Astrocyte (in vitro differentiated cells and primary cell): ENCODE measurements at regions not wholly inside any gene's neighbourhood (a gene's known extent, or its start where the extent isn't known, plus 50 kb on each side); places are given as distances from the start of the nearest gene placed in this dataset.

Experiments used
- CTCF ChIP-seq: IDR thresholded peaks from 2 replicates; pipeline ENCODE4 v1.5.1; 2011; ENCODE audit warnings: low read depth, mild to moderate bottlenecking, inconsistent platforms, low read length, moderate library complexity; ENCODE audit not compliant: insufficient read depth
- EZH2 ChIP-seq: IDR thresholded peaks from 2 replicates; pipeline ENCODE4 v1.6.1; 2012; ENCODE audit warnings: mild to moderate bottlenecking, low read length, inconsistent platforms; ENCODE audit not compliant: insufficient read depth

DNA sequence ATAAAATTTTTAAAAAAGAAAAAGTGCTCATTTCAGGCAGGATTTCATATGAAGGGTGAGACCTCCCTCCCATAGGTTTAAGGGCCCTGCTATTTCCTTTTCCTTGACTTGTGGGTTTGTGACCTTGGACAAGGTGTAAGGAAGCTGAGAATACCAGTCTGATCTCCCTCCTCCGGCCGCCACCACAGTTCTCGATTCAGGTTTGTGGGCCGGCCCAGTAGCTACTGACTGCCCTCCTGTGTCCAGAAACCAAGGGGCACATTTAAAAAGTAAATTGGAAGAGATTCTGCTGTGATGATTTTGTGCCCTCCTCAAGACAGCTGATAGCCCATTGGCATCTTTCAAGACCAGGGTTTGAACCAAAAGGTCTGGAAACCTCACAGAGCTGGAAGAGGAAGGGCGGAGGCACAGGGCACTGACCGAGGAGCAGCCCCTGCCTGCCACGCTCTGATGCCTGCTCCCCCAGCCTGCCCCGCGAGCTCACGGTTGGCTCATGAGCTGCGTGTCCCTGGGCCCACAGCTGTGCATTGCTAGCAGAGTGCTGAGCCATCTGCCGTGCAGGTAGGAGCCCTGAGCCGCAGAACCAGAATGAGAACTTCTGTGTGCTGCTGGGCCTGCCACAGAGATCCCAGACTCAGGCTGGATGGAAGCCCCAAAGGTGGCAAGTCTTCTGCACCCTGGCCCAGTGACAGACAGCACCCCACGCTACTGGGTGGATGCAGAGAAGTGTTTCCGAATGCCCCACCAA lies 348.7 kb downstream of the NPHP4 start:
- no peak for TF ChIP-seq EZH2
- TF ChIP-seq CTCF = no peak
